Coronary artery (tissue), 2 donors: ENCODE measurements at regions not wholly inside any gene's neighbourhood (a gene's known extent, or its start where the extent isn't known, plus 50 kb on each side); places are given as distances from the start of the nearest gene placed in this dataset.

Experiments used
- DNase-seq: peaks from one replicate; pipeline ENCODE4 v3.0.0-alpha.2; 2017; ENCODE audit warnings: low spot score
- H3K27ac ChIP-seq, 2 donors: fragments of 200-600 bp; sonication (generic); one replicate each; pipeline ENCODE4 v1.5.1; 2016 to 2019
- H3K4me3 ChIP-seq: fragments of 200-600 bp; sonication (generic); 2 replicates; pipeline ENCODE4 v1.5.1; 2016; ENCODE audit warnings: mild to moderate bottlenecking, moderate library complexity
- TF ChIP-seq, protein P1 (sequence below): fragments of 200-600 bp; sonication (generic); IDR thresholded peaks from one replicate; pipeline ENCODE4 v1.5.1; 2019; ENCODE audit warnings: antibody characterized with exemption

DNA sequence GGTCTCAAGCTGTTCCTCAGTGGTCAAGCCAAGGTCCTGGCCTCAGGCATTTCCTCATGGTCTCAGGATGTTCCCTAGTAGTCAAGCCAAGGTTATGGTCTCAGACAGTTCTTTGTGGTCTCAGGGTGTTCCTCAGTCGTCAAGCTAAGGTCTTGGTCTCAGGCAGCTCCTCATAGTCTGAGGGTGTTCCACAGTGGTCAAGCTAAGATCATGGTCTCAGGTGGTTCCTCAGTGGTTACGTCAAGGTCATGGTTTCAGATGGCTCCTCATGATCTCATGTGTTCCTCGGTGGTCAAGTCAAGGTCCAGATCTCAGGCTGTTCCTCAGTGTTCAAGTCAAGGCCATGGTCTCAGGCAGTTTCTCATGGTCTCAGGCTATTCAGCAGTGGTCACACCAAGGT is 540.1 kb downstream of the VRK1 start:
- TF ChIP-seq, protein P1, sequence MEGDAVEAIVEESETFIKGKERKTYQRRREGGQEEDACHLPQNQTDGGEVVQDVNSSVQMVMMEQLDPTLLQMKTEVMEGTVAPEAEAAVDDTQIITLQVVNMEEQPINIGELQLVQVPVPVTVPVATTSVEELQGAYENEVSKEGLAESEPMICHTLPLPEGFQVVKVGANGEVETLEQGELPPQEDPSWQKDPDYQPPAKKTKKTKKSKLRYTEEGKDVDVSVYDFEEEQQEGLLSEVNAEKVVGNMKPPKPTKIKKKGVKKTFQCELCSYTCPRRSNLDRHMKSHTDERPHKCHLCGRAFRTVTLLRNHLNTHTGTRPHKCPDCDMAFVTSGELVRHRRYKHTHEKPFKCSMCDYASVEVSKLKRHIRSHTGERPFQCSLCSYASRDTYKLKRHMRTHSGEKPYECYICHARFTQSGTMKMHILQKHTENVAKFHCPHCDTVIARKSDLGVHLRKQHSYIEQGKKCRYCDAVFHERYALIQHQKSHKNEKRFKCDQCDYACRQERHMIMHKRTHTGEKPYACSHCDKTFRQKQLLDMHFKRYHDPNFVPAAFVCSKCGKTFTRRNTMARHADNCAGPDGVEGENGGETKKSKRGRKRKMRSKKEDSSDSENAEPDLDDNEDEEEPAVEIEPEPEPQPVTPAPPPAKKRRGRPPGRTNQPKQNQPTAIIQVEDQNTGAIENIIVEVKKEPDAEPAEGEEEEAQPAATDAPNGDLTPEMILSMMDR = no peak
- H3K27ac ChIP-seq = no peak overlapping the region

DNA sequence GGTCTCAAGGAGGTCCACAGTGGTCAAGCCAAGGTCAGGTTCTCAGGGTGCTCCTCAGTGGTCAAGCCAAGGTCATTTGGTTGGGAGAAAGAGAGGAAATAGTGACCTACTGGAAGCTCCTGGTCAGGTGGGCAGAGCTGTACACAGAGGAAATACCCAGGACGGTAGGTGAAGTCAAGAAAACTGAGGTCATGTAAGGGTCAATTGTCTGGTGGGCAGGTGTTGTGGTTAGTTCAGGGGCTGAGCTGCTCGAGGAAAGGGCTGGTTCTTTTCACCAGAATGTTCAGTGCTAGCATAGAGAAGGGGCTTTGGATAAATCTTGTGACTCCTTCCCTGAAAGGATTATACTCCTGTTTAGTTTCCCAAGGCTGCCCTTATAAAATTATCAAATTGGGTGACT is 540.5 kb downstream of the VRK1 start:
- no peak overlapping the region for H3K4me3 ChIP-seq

More for the DNA sequence above, 540.1 kb downstream of the VRK1 start:
- H3K4me3 ChIP-seq = no peak overlapping the region
- DNase-seq = no peak

DNA sequence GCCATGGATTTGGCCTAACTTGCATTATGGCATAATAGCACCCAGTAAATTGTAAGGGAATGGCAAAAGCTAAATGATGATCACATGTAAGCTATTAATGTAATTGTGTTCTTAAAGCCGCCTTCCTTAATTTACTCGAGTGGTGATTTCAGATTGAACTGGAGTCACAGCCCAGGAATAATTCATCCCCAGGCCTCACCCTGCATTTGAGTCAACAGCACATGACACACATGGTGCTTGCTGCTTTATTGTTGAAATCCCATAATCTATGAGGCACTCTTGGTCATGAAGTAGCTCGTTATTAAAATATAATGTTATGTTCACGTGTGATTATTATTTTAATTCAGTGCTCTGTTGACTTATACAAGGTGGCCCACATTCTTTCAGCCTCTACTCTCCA is 547.5 kb downstream of the VRK1 start:
- no peak overlapping the region for H3K27ac ChIP-seq
- H3K4me3 ChIP-seq = no peak overlapping the region
- TF ChIP-seq, protein P1 = no peak
- DNase-seq = no peak

More for the DNA sequence above, 540.5 kb downstream of the VRK1 start:
- H3K27ac ChIP-seq = no peak overlapping the region
- TF ChIP-seq, protein P1 = no peak
- DNase-seq = no peak

- no peak overlapping the region for H3K27ac ChIP-seq
- TF ChIP-seq, protein P1 = no peak
- no peak for DNase-seq
- H3K4me3 ChIP-seq = no peak overlapping the region
These were observed 549.5 kb downstream of the VRK1 start for GRCh38 chr14:97346675-97347074.

DNA sequence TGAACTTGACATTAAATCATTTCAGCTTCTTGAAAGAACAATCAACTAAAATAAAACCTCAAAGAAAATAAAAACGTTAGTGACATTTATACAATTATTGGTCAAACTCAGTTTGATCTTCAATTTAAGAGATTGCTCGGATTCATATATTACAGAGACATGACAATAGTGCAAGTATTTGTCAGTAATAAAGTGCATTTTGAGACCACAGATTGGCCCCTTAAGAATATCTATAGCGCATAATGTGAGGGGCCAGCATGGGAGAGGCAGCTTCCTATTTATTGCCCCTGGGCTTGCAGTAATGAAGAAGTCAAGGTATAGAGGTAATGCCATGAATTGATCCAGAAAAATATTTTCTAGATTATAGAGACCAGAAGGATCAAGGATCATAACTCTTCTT is 552.3 kb downstream of the VRK1 start:
- no peak overlapping the region for H3K4me3 ChIP-seq
- DNase-seq = no peak
- H3K27ac ChIP-seq = no peak overlapping the region
- TF ChIP-seq, protein P1 = no peak

- H3K4me3 ChIP-seq = no peak overlapping the region
- no peak overlapping the region for H3K27ac ChIP-seq
- TF ChIP-seq, protein P1 = no peak
- no peak for DNase-seq
These were observed 552.8 kb downstream of the VRK1 start for GRCh38 chr14:97349946-97350345.

DNA sequence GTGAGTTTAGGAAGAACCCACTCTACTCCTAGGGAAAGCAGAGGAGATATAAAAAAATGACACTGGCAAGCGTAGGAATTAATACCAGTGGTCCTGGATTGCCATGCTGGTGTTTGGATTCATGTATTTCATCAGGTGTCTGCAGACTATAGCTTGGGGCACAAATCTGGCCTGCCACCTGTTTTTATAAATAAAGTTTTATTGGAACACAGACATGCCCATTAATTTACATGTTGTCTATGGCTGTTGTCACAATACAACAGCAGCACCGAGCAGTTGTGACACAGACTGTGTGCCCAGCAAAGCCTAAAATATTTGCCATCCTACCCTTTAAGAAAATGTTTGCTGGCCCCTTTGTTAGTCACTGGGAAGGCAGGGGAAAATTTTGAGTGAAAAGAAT is 553.2 kb downstream of the VRK1 start:
- DNase-seq = no peak
- H3K4me3 ChIP-seq = no peak overlapping the region
- TF ChIP-seq, protein P1 = no peak
- no peak overlapping the region for H3K27ac ChIP-seq
